GM23338 (cell line): ENCODE measurements at regions not wholly inside any gene's neighbourhood (a gene's known extent, or its start where the extent isn't known, plus 50 kb on each side); places are given as distances from the start of the nearest gene placed in this dataset.

ENCODE experiments used
- CREB1 ChIP-seq: fragments of 250-450 bp; sonication (Bioruptor Pico); IDR thresholded peaks from 2 replicates; pipeline ENCODE4 v1.5.0; 2020; ENCODE audit warnings: low read depth, mild to moderate bottlenecking, moderate library complexity
- EZH2 ChIP-seq: fragments of 200-600 bp; sonication (generic); IDR thresholded peaks from one replicate; pipeline ENCODE4 v1.8.0; 2017; ENCODE audit warnings: antibody characterized with exemption, mild to moderate bottlenecking, low read depth; ENCODE audit not compliant: unreplicated experiment
- EZH2phosphoT487 ChIP-seq: fragments of 200-600 bp; sonication (generic); IDR thresholded peaks from one replicate; pipeline ENCODE4 v1.8.1; 2018; ENCODE audit warnings: antibody characterized with exemption; ENCODE audit not compliant: unreplicated experiment
- JUNB ChIP-seq: IDR thresholded peaks from one replicate; pipeline ENCODE4 v1.6.1; 2016; ENCODE audit warnings: antibody characterized with exemption; ENCODE audit not compliant: unreplicated experiment
- NANOG ChIP-seq: IDR thresholded peaks from 2 replicates; pipeline ENCODE4 v1.6.1; 2016; ENCODE audit warnings: antibody characterized with exemption, borderline replicate concordance
- POLR2AphosphoS5 ChIP-seq: IDR thresholded peaks from 2 replicates; pipeline ENCODE4 v1.6.1; 2016; ENCODE audit warnings: antibody characterized with exemption, low read depth
- STAT1 ChIP-seq: IDR thresholded peaks from one replicate; pipeline ENCODE4 v1.6.1; 2016; ENCODE audit warnings: antibody characterized with exemption; ENCODE audit not compliant: unreplicated experiment
- ZNF114 ChIP-seq: fragments of 250-450 bp; sonication (Bioruptor Pico); IDR thresholded peaks from 2 replicates; pipeline ENCODE4 v1.5.0; 2020; ENCODE audit warnings: mild to moderate bottlenecking, moderate library complexity
- ZNF331 ChIP-seq: fragments of 250-450 bp; sonication (Bioruptor Pico); IDR thresholded peaks from 2 replicates; pipeline ENCODE4 v1.5.0; 2020; ENCODE audit warnings: low read depth, mild to moderate bottlenecking, moderate library complexity
- TF ChIP-seq, protein P1 (sequence below), 2 experiments: fragments of 200-600 bp in 1 of 2; sonication (generic) in 1 of 2; conservative IDR thresholded peaks; 2 replicates each; pipeline versions ENCODE4 v1.5.1 to v1.6.1; 2016 to 2017; ENCODE audit warnings: antibody characterized with exemption in 2 of 2, low read depth in 2 of 2, mild to moderate bottlenecking in 2 of 2, moderate library complexity in 1 of 2
- TF ChIP-seq, protein P2 (sequence below): IDR thresholded peaks from one replicate; pipeline ENCODE4 v1.6.1; 2018; ENCODE audit warnings: antibody characterized with exemption; ENCODE audit not compliant: unreplicated experiment

DNA sequence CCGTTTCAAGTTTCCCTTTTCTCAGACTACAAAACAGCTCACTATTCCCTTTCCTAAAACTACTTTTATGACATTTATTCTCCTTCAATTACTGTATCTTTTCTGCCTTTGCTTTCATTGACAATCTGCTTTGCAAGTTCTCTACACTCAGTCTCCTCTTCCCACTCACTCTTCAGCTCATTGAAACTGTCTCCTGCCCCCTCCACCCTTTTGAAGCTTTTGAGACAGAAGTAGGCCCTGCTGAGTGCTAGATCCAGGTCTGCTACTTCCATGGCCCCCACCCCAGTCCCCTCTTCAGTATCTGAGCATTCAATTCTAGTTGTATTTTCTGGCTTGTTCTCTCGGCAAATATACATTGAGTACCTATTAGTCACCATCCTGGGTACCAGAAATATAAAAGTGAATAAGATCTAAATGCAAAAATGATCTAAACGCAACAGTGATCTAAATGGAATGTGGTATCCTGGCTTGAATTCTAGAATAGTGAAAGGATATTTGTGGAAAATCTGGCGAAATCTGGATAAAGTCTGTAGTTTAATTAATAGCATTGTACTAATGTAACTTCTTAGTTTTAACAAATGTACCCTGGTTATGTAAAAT lies 58.4 kb downstream of the OR2K2 start:
- TF ChIP-seq, protein P1, sequence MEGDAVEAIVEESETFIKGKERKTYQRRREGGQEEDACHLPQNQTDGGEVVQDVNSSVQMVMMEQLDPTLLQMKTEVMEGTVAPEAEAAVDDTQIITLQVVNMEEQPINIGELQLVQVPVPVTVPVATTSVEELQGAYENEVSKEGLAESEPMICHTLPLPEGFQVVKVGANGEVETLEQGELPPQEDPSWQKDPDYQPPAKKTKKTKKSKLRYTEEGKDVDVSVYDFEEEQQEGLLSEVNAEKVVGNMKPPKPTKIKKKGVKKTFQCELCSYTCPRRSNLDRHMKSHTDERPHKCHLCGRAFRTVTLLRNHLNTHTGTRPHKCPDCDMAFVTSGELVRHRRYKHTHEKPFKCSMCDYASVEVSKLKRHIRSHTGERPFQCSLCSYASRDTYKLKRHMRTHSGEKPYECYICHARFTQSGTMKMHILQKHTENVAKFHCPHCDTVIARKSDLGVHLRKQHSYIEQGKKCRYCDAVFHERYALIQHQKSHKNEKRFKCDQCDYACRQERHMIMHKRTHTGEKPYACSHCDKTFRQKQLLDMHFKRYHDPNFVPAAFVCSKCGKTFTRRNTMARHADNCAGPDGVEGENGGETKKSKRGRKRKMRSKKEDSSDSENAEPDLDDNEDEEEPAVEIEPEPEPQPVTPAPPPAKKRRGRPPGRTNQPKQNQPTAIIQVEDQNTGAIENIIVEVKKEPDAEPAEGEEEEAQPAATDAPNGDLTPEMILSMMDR (conservative IDR thresholded peaks at IDR 0.05; ENCODE audit: low read depth in 2 of 2): no peak
- TF ChIP-seq ZNF114 (CRISPR knock-in tag) (no peak), EZH2 (no peak), CREB1 (no peak), EZH2phosphoT487 (no peak), JUNB (no peak), POLR2AphosphoS5 (no peak), STAT1 (no peak), ZNF331 (CRISPR knock-in tag) (no peak), NANOG (no peak)
- TF ChIP-seq, protein P2, sequence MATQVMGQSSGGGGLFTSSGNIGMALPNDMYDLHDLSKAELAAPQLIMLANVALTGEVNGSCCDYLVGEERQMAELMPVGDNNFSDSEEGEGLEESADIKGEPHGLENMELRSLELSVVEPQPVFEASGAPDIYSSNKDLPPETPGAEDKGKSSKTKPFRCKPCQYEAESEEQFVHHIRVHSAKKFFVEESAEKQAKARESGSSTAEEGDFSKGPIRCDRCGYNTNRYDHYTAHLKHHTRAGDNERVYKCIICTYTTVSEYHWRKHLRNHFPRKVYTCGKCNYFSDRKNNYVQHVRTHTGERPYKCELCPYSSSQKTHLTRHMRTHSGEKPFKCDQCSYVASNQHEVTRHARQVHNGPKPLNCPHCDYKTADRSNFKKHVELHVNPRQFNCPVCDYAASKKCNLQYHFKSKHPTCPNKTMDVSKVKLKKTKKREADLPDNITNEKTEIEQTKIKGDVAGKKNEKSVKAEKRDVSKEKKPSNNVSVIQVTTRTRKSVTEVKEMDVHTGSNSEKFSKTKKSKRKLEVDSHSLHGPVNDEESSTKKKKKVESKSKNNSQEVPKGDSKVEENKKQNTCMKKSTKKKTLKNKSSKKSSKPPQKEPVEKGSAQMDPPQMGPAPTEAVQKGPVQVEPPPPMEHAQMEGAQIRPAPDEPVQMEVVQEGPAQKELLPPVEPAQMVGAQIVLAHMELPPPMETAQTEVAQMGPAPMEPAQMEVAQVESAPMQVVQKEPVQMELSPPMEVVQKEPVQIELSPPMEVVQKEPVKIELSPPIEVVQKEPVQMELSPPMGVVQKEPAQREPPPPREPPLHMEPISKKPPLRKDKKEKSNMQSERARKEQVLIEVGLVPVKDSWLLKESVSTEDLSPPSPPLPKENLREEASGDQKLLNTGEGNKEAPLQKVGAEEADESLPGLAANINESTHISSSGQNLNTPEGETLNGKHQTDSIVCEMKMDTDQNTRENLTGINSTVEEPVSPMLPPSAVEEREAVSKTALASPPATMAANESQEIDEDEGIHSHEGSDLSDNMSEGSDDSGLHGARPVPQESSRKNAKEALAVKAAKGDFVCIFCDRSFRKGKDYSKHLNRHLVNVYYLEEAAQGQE: no peak
